ENCODE measurements at regions not wholly inside any gene's neighbourhood (a gene's known extent, or its start where the extent isn't known, plus 50 kb on each side); places are given as distances from the start of the nearest gene placed in this dataset.

GRCh38 chr3:74173090-74173489 is 441.4 kb downstream of the CNTN3 start:
- no peak for TF ChIP-seq NFIC (IDR thresholded peaks at IDR 0.05)
- no peak for TF ChIP-seq EP300 (IDR thresholded peaks at IDR 0.05; ENCODE audit: borderline replicate concordance)
- TF ChIP-seq, protein P1, sequence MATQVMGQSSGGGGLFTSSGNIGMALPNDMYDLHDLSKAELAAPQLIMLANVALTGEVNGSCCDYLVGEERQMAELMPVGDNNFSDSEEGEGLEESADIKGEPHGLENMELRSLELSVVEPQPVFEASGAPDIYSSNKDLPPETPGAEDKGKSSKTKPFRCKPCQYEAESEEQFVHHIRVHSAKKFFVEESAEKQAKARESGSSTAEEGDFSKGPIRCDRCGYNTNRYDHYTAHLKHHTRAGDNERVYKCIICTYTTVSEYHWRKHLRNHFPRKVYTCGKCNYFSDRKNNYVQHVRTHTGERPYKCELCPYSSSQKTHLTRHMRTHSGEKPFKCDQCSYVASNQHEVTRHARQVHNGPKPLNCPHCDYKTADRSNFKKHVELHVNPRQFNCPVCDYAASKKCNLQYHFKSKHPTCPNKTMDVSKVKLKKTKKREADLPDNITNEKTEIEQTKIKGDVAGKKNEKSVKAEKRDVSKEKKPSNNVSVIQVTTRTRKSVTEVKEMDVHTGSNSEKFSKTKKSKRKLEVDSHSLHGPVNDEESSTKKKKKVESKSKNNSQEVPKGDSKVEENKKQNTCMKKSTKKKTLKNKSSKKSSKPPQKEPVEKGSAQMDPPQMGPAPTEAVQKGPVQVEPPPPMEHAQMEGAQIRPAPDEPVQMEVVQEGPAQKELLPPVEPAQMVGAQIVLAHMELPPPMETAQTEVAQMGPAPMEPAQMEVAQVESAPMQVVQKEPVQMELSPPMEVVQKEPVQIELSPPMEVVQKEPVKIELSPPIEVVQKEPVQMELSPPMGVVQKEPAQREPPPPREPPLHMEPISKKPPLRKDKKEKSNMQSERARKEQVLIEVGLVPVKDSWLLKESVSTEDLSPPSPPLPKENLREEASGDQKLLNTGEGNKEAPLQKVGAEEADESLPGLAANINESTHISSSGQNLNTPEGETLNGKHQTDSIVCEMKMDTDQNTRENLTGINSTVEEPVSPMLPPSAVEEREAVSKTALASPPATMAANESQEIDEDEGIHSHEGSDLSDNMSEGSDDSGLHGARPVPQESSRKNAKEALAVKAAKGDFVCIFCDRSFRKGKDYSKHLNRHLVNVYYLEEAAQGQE (IDR thresholded peaks at IDR 0.05; ENCODE audit: low read depth): no peak
- no peak for TF ChIP-seq RAD21 (IDR thresholded peaks at IDR 0.05; ENCODE audit: low read depth)
- TF ChIP-seq YY1 (IDR thresholded peaks at IDR 0.05; ENCODE audit: low read depth): no peak
- no peak for TF ChIP-seq TAF1 (IDR thresholded peaks at IDR 0.05; ENCODE audit: low read depth)
- TF ChIP-seq CREB1 (IDR thresholded peaks at IDR 0.05; ENCODE audit: low read depth): no peak
- TF ChIP-seq, protein P2, sequence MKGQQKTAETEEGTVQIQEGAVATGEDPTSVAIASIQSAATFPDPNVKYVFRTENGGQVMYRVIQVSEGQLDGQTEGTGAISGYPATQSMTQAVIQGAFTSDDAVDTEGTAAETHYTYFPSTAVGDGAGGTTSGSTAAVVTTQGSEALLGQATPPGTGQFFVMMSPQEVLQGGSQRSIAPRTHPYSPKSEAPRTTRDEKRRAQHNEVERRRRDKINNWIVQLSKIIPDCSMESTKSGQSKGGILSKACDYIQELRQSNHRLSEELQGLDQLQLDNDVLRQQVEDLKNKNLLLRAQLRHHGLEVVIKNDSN (IDR thresholded peaks at IDR 0.05): no peak
- TF ChIP-seq, protein P3, sequence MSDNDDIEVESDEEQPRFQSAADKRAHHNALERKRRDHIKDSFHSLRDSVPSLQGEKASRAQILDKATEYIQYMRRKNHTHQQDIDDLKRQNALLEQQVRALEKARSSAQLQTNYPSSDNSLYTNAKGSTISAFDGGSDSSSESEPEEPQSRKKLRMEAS (IDR thresholded peaks at IDR 0.05): no peak
- TF ChIP-seq CEBPB (IDR thresholded peaks at IDR 0.05): no peak
- no peak for TF ChIP-seq TCF12 (IDR thresholded peaks at IDR 0.05; ENCODE audit: low read depth)

Measured in Ishikawa (cell line).